Mucosa of rectum (tissue), 2 donors: ENCODE measurements at regions not wholly inside any gene's neighbourhood (a gene's known extent, or its start where the extent isn't known, plus 50 kb on each side); places are given as distances from the start of the nearest gene placed in this dataset.
"Not testable (repeated sequence)": the region's sequence is repeated elsewhere in the genome, so short reads cannot be mapped to it uniquely, and the experiment has no call there.

ENCODE experiments used
- H3K27ac ChIP-seq, 2 donors: one replicate each; pipeline ENCODE4 v1.7.0; 2013; ENCODE audit warnings: inconsistent platforms in 2 of 2, low read depth in 2 of 2, low read length in 2 of 2
- H3K27me3 ChIP-seq, 2 donors: one replicate each; pipeline ENCODE4 v1.7.0; 2013; ENCODE audit warnings: low read length in 2 of 2; ENCODE audit not compliant: control insufficient read depth in 2 of 2, insufficient read depth in 2 of 2
- H3K36me3 ChIP-seq, 2 donors: one replicate each; pipeline ENCODE4 v1.7.0; 2013; ENCODE audit warnings: low read length in 2 of 2; ENCODE audit not compliant: control insufficient read depth in 2 of 2, insufficient read depth in 2 of 2
- H3K4me1 ChIP-seq, 2 donors: one replicate each; pipeline ENCODE4 v1.7.0; 2013; ENCODE audit warnings: low read length in 2 of 2, mild to moderate bottlenecking in 1 of 2; ENCODE audit not compliant: control insufficient read depth in 2 of 2, insufficient read depth in 2 of 2
- H3K4me3 ChIP-seq, 2 donors: one replicate each; pipeline ENCODE4 v1.7.0; 2013; ENCODE audit warnings: low read length in 2 of 2
- H3K9ac ChIP-seq, 2 donors: one replicate each; pipeline ENCODE4 v1.7.0; 2013; ENCODE audit warnings: low read length in 2 of 2, low read depth in 1 of 2, mild to moderate bottlenecking in 1 of 2
- H3K9me3 ChIP-seq, 2 donors: one replicate each; pipeline ENCODE4 v1.7.0; 2013; ENCODE audit warnings: low read length in 2 of 2; ENCODE audit not compliant: control insufficient read depth in 2 of 2
- donor health status: healthy.
- donor health status: Normal muscosa, but diverticular disease.

DNA sequence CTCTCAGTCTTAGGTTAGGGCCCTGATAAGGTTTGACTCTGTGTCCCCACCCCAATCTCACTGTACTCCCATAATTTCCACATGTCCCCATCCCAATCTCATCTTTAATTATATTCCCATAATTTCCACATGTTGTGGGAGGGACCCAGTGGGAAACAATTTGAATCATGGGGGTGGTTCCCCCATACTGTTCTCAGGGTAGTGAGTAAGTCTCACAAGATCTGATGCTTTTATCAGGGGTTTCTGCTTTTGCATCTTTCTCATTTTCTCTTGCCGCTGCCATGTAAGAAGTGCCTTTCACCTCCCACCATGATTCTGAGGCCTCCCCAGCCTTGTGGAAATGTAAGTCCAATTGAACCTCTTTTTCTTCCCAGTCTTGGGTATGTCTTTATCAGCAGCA is 91.2 kb downstream of the TMCO5A start:
- H3K9me3 ChIP-seq, H3K9ac ChIP-seq, H3K4me3 ChIP-seq, H3K36me3 ChIP-seq, H3K4me1 ChIP-seq, H3K27me3 ChIP-seq, H3K27ac ChIP-seq: not testable (repeated sequence)

DNA sequence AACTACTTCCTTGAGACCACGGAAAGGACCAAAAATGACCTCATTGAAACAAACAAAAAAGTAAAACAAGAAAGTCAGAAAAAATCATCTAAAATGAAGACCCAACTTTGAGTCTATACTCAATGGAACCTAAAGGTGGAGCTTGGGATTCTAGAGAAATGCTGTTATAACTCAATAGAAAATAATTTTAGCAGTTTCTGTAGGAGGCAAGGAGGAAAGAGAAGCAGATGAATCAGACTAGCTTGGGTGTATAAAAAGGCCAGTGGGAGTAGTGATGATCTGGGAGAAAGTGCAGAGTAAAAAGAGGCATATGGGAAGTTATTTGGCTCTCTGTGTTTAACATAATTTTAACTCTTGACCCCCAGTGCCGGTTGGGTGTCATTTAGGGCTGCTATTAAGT is 94.4 kb downstream of the TMCO5A start:
- Histone ChIP-seq H3K27me3 (no peaks in the 10 kb centered on the region), H3K27ac (no peak overlapping the region), H3K36me3 (no peaks in the 10 kb centered on the region), H3K4me1 (no peaks in the 10 kb centered on the region), H3K9me3 (no peaks in the 10 kb centered on the region), H3K9ac (no peak overlapping the region), H3K4me3 (no peak overlapping the region)

DNA sequence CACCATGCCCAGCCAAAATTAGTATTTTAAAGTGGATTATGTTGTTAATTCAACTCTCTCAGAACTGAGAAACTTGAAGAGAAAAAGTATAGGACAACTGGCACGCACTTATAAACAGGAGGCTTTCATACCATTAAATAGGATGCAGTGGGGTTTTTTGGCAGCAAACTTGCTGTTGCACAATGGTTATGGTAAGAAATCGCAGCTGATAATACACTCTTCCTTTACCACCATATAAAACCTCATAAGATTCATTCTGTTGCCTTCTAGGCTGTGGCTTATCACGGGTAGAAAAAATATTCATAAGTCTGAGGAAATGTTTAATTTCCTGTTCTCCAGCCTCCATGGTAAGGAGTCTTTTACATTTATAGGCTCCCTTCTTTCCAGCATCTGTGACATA is 95.3 kb downstream of the TMCO5A start:
- Histone ChIP-seq H3K9me3 (no peaks in the 10 kb centered on the region), H3K36me3 (no peaks in the 10 kb centered on the region), H3K27ac (no peak overlapping the region), H3K27me3 (no peaks in the 10 kb centered on the region), H3K4me3 (no peak overlapping the region), H3K9ac (no peak overlapping the region), H3K4me1 (no peaks in the 10 kb centered on the region)

DNA sequence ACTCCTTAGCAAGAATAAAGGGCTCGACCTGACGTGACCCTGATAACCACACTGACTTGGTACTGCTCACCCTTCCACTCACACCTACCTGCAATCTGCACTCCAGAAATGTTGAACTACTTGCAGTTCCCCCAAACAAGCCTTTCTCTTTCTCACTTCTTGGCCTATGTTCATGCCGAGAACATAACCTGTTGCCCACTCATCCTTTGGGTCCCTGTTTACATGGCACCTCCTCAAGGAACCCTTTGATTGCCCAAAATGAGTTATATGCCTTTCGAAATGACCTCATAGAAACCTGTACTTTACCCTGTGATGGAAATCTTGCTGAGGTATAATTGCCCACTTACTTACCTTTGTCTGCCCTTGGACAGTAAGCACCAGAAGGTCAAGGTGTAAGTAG is 96.2 kb downstream of the TMCO5A start:
- no peak overlapping the region for H3K27ac ChIP-seq
- H3K36me3 ChIP-seq: no peaks in the 10 kb centered on the region
- no peak overlapping the region for H3K4me3 ChIP-seq
- H3K4me1 ChIP-seq: no peaks in the 10 kb centered on the region
- no peaks in the 10 kb centered on the region for H3K27me3 ChIP-seq
- H3K9ac ChIP-seq: no peak overlapping the region
- no peaks in the 10 kb centered on the region for H3K9me3 ChIP-seq

DNA sequence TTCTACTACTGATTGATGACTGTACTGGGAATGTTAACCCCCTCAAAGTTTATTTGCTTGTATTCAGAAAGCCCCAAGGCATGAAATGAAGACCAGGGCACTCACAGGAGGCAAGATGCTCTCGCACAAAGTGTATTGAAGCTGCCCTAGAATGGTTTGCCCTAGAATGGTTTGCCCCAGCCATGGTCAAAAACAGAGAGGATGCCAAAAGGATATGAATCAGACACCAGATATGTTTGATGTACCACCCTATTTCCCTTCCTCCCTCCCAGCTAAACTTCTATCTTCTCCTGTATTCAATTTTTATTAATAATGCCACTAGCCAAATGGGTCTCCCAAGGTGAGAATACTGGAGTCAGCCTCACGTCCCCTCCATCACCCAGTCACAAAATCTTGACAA is 101.3 kb downstream of the TMCO5A start:
- Histone ChIP-seq H3K4me1 (no peaks in the 10 kb centered on the region), H3K4me3 (no peak overlapping the region), H3K36me3 (no peaks in the 10 kb centered on the region)

DNA sequence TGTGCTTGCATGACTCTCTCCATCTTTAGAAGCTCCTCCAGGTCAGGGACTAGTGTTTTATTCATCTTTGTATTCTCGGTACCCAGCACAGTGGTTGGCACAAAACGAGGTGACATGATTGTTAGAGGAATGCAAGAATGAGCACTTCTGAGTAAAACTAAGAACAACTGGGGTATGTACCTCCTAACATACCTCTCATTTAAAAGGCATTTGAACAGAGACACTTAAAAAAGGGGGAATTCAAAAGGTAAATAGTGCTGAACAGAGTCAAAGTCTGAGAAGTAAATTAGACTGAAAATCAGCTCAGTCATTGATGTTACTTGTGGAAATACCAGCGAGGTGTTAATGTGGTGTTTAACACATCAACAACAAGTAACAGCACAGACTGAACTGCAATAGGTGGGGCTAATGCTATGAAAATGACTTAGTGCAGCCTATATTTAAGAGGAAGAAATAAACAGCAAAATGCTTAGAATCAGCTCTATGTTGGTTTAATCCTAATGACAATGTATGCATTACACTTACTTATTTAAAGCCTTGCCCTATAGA is 102.4 kb downstream of the TMCO5A start:
- Histone ChIP-seq H3K36me3 (no peaks in the 10 kb centered on the region), H3K27ac (no peak overlapping the region), H3K27me3 (no peaks in the 10 kb centered on the region), H3K9ac (no peak overlapping the region), H3K4me1 (no peaks in the 10 kb centered on the region), H3K4me3 (no peak overlapping the region), H3K9me3 (no peaks in the 10 kb centered on the region)

More for the DNA sequence above, 101.3 kb downstream of the TMCO5A start:
- no peak overlapping the region for H3K27ac ChIP-seq
- no peak overlapping the region for H3K9ac ChIP-seq
- no peaks in the 10 kb centered on the region for H3K9me3 ChIP-seq
- no peaks in the 10 kb centered on the region for H3K27me3 ChIP-seq

DNA sequence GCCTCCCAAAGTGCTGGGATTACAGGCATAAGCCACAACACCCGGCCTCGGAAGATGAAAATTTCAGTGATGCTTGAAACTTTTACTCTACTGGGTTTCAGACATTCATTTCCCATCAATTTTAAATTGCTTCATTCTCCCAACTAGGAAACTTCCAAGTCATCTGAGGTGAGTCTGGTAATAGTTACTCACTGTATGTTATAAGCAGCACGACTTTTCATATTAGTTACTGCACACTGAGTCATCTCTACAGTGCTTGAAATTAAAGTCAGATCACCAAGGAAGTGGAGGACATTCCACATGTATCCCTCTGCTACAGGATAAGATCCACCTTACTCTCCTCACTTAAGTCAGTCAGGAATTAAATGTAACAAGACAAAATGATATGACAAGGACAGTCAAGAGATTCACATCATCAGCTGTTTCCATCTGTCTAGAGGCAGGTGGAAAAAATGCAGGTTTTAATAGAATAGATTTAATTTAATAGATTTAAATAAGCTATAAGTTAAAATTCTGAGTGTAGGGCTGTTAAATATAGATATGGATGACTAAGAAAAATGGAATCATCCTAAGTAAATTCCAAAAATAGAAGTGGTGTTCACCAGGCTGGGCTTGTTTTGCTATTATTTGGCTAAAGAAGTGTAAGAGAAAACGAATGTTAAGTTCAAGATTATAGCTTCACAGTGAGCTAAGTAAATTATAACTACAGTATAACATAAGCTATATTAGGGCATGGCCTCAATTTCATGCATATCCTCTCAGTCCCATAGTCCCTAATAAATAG is 104.4 kb downstream of the TMCO5A start:
- no peaks in the 10 kb centered on the region for H3K9me3 ChIP-seq
- H3K27me3 ChIP-seq: no peaks in the 10 kb centered on the region
- no peak overlapping the region for H3K4me3 ChIP-seq
- no peaks in the 10 kb centered on the region for H3K4me1 ChIP-seq
- H3K36me3 ChIP-seq: no peaks in the 10 kb centered on the region
- no peak overlapping the region for H3K9ac ChIP-seq
- no peak overlapping the region for H3K27ac ChIP-seq

DNA sequence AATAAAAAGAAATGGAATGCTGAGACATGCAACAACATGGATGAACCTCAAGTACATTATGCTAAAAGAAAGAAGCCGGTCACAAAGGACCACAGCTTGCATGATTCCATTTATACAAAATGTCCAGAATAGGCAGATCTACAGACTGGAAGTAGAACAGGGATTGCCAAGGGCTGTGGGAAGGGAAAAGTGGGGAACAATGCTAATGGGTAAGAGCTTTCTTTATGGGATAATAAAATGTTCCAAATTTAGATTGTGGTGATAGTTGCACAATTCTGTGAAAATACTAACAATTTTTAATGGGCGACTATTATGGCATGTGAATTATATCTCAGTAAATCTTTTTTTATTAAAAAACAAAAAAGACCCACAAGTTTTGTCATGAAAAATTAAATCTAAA is 106.2 kb downstream of the TMCO5A start:
- Histone ChIP-seq H3K9ac (no peak overlapping the region), H3K27me3 (no peaks in the 10 kb centered on the region), H3K36me3 (no peaks in the 10 kb centered on the region), H3K4me3 (no peak overlapping the region), H3K4me1 (no peaks in the 10 kb centered on the region), H3K27ac (no peak overlapping the region), H3K9me3 (no peaks in the 10 kb centered on the region)

DNA sequence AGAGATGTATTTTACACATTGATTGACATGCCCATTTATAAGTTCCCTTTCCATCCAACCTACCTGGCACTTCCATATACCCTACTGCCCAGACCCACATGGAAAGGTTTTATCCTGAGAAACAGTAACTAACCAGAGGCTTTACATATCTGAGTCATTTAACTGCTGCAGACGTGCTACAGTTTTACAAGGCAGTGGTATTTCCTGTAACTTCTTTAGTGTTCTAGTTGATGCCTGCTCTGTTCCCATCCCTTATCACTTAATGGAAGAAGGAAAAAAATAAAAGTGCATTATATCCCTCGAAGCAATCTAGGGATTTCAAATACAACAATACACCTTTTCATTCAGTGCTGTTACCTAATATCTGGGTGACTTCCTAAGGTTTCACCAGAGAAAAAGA is 107.1 kb downstream of the TMCO5A start:
- H3K27ac ChIP-seq: no peak overlapping the region
- H3K9ac ChIP-seq: no peak overlapping the region
- H3K9me3 ChIP-seq: no peaks in the 10 kb centered on the region
- no peaks in the 10 kb centered on the region for H3K4me1 ChIP-seq
- H3K36me3 ChIP-seq: no peaks in the 10 kb centered on the region
- no peak overlapping the region for H3K4me3 ChIP-seq
- no peaks in the 10 kb centered on the region for H3K27me3 ChIP-seq

DNA sequence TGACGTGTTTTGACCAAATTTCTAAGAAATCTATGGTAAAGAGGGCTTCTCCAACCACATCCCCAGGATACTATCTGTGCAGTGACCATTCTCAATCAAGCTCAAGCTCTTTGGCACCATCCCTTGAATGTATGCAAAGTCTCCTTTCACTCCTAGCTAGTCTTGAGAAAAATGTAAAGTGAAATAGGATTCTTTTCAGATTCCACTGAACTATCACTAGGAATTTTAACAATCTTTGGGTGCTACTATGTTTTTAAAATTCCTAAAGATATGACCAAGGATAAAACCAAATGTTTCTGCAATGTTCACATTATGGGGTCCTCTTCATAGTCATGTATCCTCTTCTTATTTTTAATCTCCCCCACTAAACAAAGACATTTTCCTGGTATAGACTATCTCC is 107.8 kb downstream of the TMCO5A start:
- Histone ChIP-seq H3K36me3 (no peaks in the 10 kb centered on the region), H3K27ac (no peak overlapping the region), H3K9ac (no peak overlapping the region), H3K4me1 (no peaks in the 10 kb centered on the region), H3K27me3 (no peaks in the 10 kb centered on the region), H3K4me3 (no peak overlapping the region), H3K9me3 (no peaks in the 10 kb centered on the region)
